HEK293 (cell line): ENCODE measurements at regions not wholly inside any gene's neighbourhood (a gene's known extent, or its start where the extent isn't known, plus 50 kb on each side); places are given as distances from the start of the nearest gene placed in this dataset.

Experiments used
- CTCF ChIA-PET: fragments of 350-600 bp; formaldehyde crosslinking; extraction: SDS; loops from one replicate; lab custom pipeline; 2021; ENCODE audit warnings: antibody characterized with exemption; lab: Yijun Ruan, JAX
- POLR2A ChIA-PET: fragments of 300-600 bp; formaldehyde crosslinking; extraction: SDS; loops from one replicate; lab custom pipeline; 2020; ENCODE audit warnings: antibody characterized with exemption, inconsistent platforms; lab: Yijun Ruan, JAX
- H3K27ac ChIP-seq: fragments of 200-500 bp; sonication (Bioruptor generic); 2 replicates; pipeline ENCODE4 v1.5.1; 2014; ENCODE audit warnings: low read depth, low read length, control low read depth, inconsistent platforms; ENCODE audit errors: extremely low read depth
- H3K36me3 ChIP-seq, 2 experiments: fragments of 200-500 bp in 1 of 2; sonication (Bioruptor generic) in 1 of 2; 1 replicate in 1 of 2; 2 replicates in 1 of 2; pipeline ENCODE4 v1.5.1; 2014 to 2017; ENCODE audit warnings: inconsistent platforms in 2 of 2, low read length in 2 of 2; ENCODE audit not compliant: control insufficient read depth in 2 of 2, insufficient read depth in 1 of 2
- H3K4me1 ChIP-seq: fragments of 200-500 bp; sonication (Bioruptor generic); 2 replicates; pipeline ENCODE4 v1.5.1; 2014; ENCODE audit warnings: mild to moderate bottlenecking, low read length, inconsistent platforms; ENCODE audit not compliant: control insufficient read depth, insufficient read depth
- H3K4me3 ChIP-seq: 2 replicates; pipeline ENCODE4 v1.5.1; 2011; ENCODE audit warnings: low read depth, mild to moderate bottlenecking, control low read depth, low read length, moderate library complexity
- H3K9me3 ChIP-seq: fragments of 200-500 bp; sonication (Bioruptor generic); 2 replicates; pipeline ENCODE4 v1.5.1; 2014; ENCODE audit warnings: low read depth, low read length, inconsistent platforms; ENCODE audit not compliant: control insufficient read depth, insufficient read depth
- KLF9 ChIP-seq: fragments of 450-650 bp; formaldehyde crosslinking; IDR thresholded peaks from 2 replicates; pipeline ENCODE4 v1.5.1; 2016; ENCODE audit warnings: missing biosample characterization, missing genetic modification characterization, low read depth
- PRDM1 ChIP-seq: fragments of 450-650 bp; formaldehyde crosslinking; IDR thresholded peaks from 2 replicates; pipeline ENCODE4; 2016; ENCODE audit warnings: missing biosample characterization, missing genetic modification characterization
- PRDM6 ChIP-seq: fragments of 450-650 bp; formaldehyde crosslinking; IDR thresholded peaks from 2 replicates; pipeline ENCODE4 v1.5.1; 2017; ENCODE audit warnings: missing biosample characterization, missing genetic modification characterization
- ZBTB1 ChIP-seq: fragments of 450-650 bp; formaldehyde crosslinking; IDR thresholded peaks from 2 replicates; pipeline ENCODE4 v1.5.1; 2016; ENCODE audit warnings: missing biosample characterization, missing genetic modification characterization
- ZBTB20 ChIP-seq: fragments of 450-650 bp; formaldehyde crosslinking; IDR thresholded peaks from 2 replicates; pipeline ENCODE4 v1.5.1; 2016; ENCODE audit warnings: missing biosample characterization, missing genetic modification characterization
- ZBTB7A ChIP-seq: fragments of 450-650 bp; formaldehyde crosslinking; IDR thresholded peaks from 2 replicates; pipeline ENCODE4 v1.5.1; 2016; ENCODE audit warnings: low read depth, missing biosample characterization, missing genetic modification characterization
- ZFP3 ChIP-seq: fragments of 450-650 bp; formaldehyde crosslinking; IDR thresholded peaks from 2 replicates; pipeline ENCODE4 v1.5.1; 2016; ENCODE audit warnings: low read depth, missing biosample characterization, missing genetic modification characterization
- ZNF10 ChIP-seq: fragments of 450-650 bp; formaldehyde crosslinking; IDR thresholded peaks from 2 replicates; pipeline ENCODE4 v1.5.1; 2017; ENCODE audit warnings: missing biosample characterization, missing genetic modification characterization
- ZNF148 ChIP-seq: fragments of 450-650 bp; formaldehyde crosslinking; IDR thresholded peaks from 2 replicates; pipeline ENCODE4 v1.5.0; 2017; ENCODE audit warnings: missing biosample characterization, missing genetic modification characterization, borderline replicate concordance
- ZNF155 ChIP-seq: fragments of 450-650 bp; formaldehyde crosslinking; IDR thresholded peaks from 2 replicates; pipeline ENCODE4 v1.5.1; 2016; ENCODE audit warnings: missing biosample characterization, missing genetic modification characterization
- ZNF169 ChIP-seq: fragments of 450-650 bp; formaldehyde crosslinking; IDR thresholded peaks from 2 replicates; pipeline ENCODE4 v1.5.1; 2016; ENCODE audit warnings: missing biosample characterization, missing genetic modification characterization
- ZNF211 ChIP-seq: fragments of 450-650 bp; formaldehyde crosslinking; IDR thresholded peaks from 2 replicates; pipeline ENCODE4 v1.5.1; 2016; ENCODE audit warnings: low read depth, missing biosample characterization, missing genetic modification characterization
- ZNF23 ChIP-seq: fragments of 450-650 bp; formaldehyde crosslinking; IDR thresholded peaks from 2 replicates; pipeline ENCODE4 v1.5.1; 2016; ENCODE audit warnings: missing biosample characterization, missing genetic modification characterization, borderline replicate concordance
- ZNF266 ChIP-seq: fragments of 450-650 bp; formaldehyde crosslinking; IDR thresholded peaks from 2 replicates; pipeline ENCODE4 v1.5.1; 2016; ENCODE audit warnings: missing biosample characterization, missing genetic modification characterization, low read depth
- ZNF280C ChIP-seq: fragments of 450-650 bp; formaldehyde crosslinking; IDR thresholded peaks from 2 replicates; pipeline ENCODE4 v1.5.1; 2016; ENCODE audit warnings: missing biosample characterization, missing genetic modification characterization
- ZNF341 ChIP-seq: fragments of 450-650 bp; formaldehyde crosslinking; IDR thresholded peaks from 2 replicates; pipeline ENCODE4; 2016; ENCODE audit warnings: low read depth, missing biosample characterization, missing genetic modification characterization
- ZNF350 ChIP-seq: fragments of 450-650 bp; formaldehyde crosslinking; IDR thresholded peaks from 2 replicates; pipeline ENCODE4 v1.5.0; 2017; ENCODE audit warnings: missing biosample characterization, mild to moderate bottlenecking, missing genetic modification characterization
- ZNF362 ChIP-seq: fragments of 450-650 bp; formaldehyde crosslinking; IDR thresholded peaks from 2 replicates; pipeline ENCODE4 v1.5.1; 2016; ENCODE audit warnings: missing biosample characterization, missing genetic modification characterization
- ZNF37A ChIP-seq: fragments of 450-650 bp; IDR thresholded peaks from 2 replicates; pipeline ENCODE4 v1.5.1; 2018; ENCODE audit warnings: missing biosample characterization, missing genetic modification characterization
- ZNF501 ChIP-seq: fragments of 450-650 bp; formaldehyde crosslinking; IDR thresholded peaks from 2 replicates; pipeline ENCODE4 v1.5.1; 2016; ENCODE audit warnings: missing biosample characterization, missing genetic modification characterization
- ZNF518A ChIP-seq: fragments of 450-650 bp; formaldehyde crosslinking; conservative IDR thresholded peaks from 2 replicates; pipeline ENCODE4 v1.5.1; 2016; ENCODE audit warnings: low read depth, missing biosample characterization, missing genetic modification characterization
- ZNF664 ChIP-seq: fragments of 450-650 bp; formaldehyde crosslinking; IDR thresholded peaks from 2 replicates; pipeline ENCODE4 v1.5.1; 2016; ENCODE audit warnings: missing biosample characterization, missing genetic modification characterization
- ZNF677 ChIP-seq: fragments of 450-650 bp; IDR thresholded peaks from 2 replicates; pipeline ENCODE4 v1.5.0; 2018; ENCODE audit warnings: missing biosample characterization, mild to moderate bottlenecking, missing genetic modification characterization, moderate library complexity
- ZNF837 ChIP-seq: fragments of 450-650 bp; formaldehyde crosslinking; IDR thresholded peaks from 2 replicates; pipeline ENCODE4 v1.5.1; 2016; ENCODE audit warnings: missing biosample characterization, missing genetic modification characterization
- ZSCAN16 ChIP-seq: fragments of 450-650 bp; formaldehyde crosslinking; IDR thresholded peaks from 2 replicates; pipeline ENCODE4 v1.5.1; 2016; ENCODE audit warnings: missing biosample characterization, missing genetic modification characterization

- no peak for TF ChIP-seq ZNF518A (tag by site-specific recombination)
- TF ChIP-seq ZNF280C, result no peak
- TF ChIP-seq ZBTB7A, result no peak
- no peak for TF ChIP-seq ZNF37A (tag by site-specific recombination)
- no peak for TF ChIP-seq ZNF664 (tag by site-specific recombination)
- TF ChIP-seq ZNF155 (tag by site-specific recombination), result no peak
- no peak for TF ChIP-seq ZNF148 (tag by site-specific recombination)
- TF ChIP-seq ZNF169 (tag by site-specific recombination), result no peak
- no peak for TF ChIP-seq KLF9 (tag by site-specific recombination)
- no peak for TF ChIP-seq ZBTB1
These were observed 465.5 kb upstream of the CTSO start (continued) for GRCh38 chr4:156419080-156419685.

- POLR2A ChIA-PET, result no interaction called here
- TF ChIP-seq ZNF211 (tag by site-specific recombination) (no peak), PRDM1 (tag by site-specific recombination) (no peak), ZSCAN16 (tag by site-specific recombination) (no peak), PRDM6 (no peak), ZNF341 (tag by site-specific recombination) (no peak), ZBTB7A (no peak), ZFP3 (tag by site-specific recombination) (no peak), ZNF350 (no peak), ZNF155 (tag by site-specific recombination) (no peak), ZNF266 (tag by site-specific recombination) (no peak), ZNF501 (tag by site-specific recombination) (no peak), ZNF10 (tag by site-specific recombination) (no peak), ZBTB20 (tag by site-specific recombination) (no peak), ZNF837 (tag by site-specific recombination) (no peak), ZNF362 (tag by site-specific recombination) (no peak), ZNF677 (tag by site-specific recombination) (no peak), ZNF23 (no peak)
- CTCF ChIA-PET, result no interaction called here
- H3K4me1 ChIP-seq, result no peaks in the 10 kb centered on the region
- no peak overlapping the region for H3K27ac ChIP-seq
- no peaks in the 10 kb centered on the region for H3K9me3 ChIP-seq
- H3K4me3 ChIP-seq, result no peak overlapping the region
- H3K36me3 ChIP-seq, result no peaks in the 10 kb centered on the region
These were observed 460.7 kb upstream of the CTSO start for GRCh38 chr4:156414406-156414805.
